Uterus (tissue), 3 donors: ENCODE measurements at regions not wholly inside any gene's neighbourhood (a gene's known extent, or its start where the extent isn't known, plus 50 kb on each side); places are given as distances from the start of the nearest gene placed in this dataset.

Experiments
- DNase-seq, 2 donors: peaks; one replicate each; pipeline ENCODE4 v3.0.0-alpha.2; 2019 to 2020
- H3K27ac ChIP-seq, 2 donors: fragments of 200-600 bp; sonication (generic); 1 replicate in 1 of 2; 2 replicates in 1 of 2; pipeline ENCODE4 v1.5.1; 2016 to 2018
- H3K27me3 ChIP-seq, 2 donors: fragments of 200-600 bp; sonication (generic); one replicate each; pipeline ENCODE4 v1.5.1; 2018 to 2019; ENCODE audit warnings: control low read depth in 1 of 2
- H3K36me3 ChIP-seq, 2 donors: fragments of 200-600 bp; sonication (generic); one replicate each; pipeline ENCODE4 v1.5.1; 2019; ENCODE audit warnings: control low read depth in 1 of 2
- H3K4me1 ChIP-seq, 2 donors: fragments of 200-600 bp; sonication (generic); one replicate each; pipeline ENCODE4 v1.5.1; 2018 to 2019; ENCODE audit warnings: control low read depth in 1 of 2
- H3K4me3 ChIP-seq, 2 donors: fragments of 200-600 bp; sonication (generic); 1 replicate in 1 of 2; 2 replicates in 1 of 2; pipeline ENCODE4 v1.5.1; 2018 to 2019; ENCODE audit warnings: mild to moderate bottlenecking in 1 of 2
- H3K9me3 ChIP-seq, 2 donors: fragments of 200-600 bp; sonication (generic); one replicate each; pipeline ENCODE4 v1.5.1; 2019; ENCODE audit warnings: control low read depth in 1 of 2
- CTCF ChIP-seq, 4 experiments: fragments of 200-600 bp in 2 of 4; fragments of 450-650 bp in 2 of 4; sonication (generic) in 2 of 4; IDR thresholded peaks; one replicate each; pipeline ENCODE4 v1.5.1; 2016 to 2019; ENCODE audit warnings: antibody characterized with exemption in 4 of 4, mild to moderate bottlenecking in 2 of 4, moderate library complexity in 1 of 4
- POLR2A ChIP-seq, 2 donors: fragments of 450-650 bp; IDR thresholded peaks; one replicate each; pipeline ENCODE4 v1.6.1; 2016; ENCODE audit warnings: antibody characterized with exemption in 2 of 2, mild to moderate bottlenecking in 1 of 2, moderate library complexity in 1 of 2
- intact Hi-C: fragments of 100-400 bp; cut with DNase I; formaldehyde crosslinking; loops from one replicate; pipeline ENCODE4 v1.15.1; 2023; ENCODE audit warnings: low total_unique reads
- donor health status: DM: yes; HTN: yes; CAD: no.

GRCh38 chr14:89614009-89614691 is 197.1 kb upstream of the FOXN3 start:
- no peak overlapping the region for H3K27ac ChIP-seq
- no peak overlapping the region for H3K4me3 ChIP-seq
- DNase-seq: no peak
- intact Hi-C loops: loop anchor here (10.0 kb wide), 1 partner anchor 179 kb away; no protein-coding TSS in a partner anchor
- no peaks in the 10 kb centered on the region for H3K9me3 ChIP-seq
- H3K36me3 ChIP-seq: no peaks in the 10 kb centered on the region
- no peaks in the 10 kb centered on the region for H3K4me1 ChIP-seq
- TF ChIP-seq POLR2A (IDR thresholded peaks at IDR 0.05) (no peak), CTCF (IDR thresholded peaks at IDR 0.05) (no peak)
- no peaks in the 10 kb centered on the region for H3K27me3 ChIP-seq

- Histone ChIP-seq H3K36me3 (no peaks in the 10 kb centered on the region), H3K4me1 (no peaks in the 10 kb centered on the region), H3K27ac (no peak overlapping the region), H3K27me3 (no peaks in the 10 kb centered on the region), H3K4me3 (no peak overlapping the region), H3K9me3 (no peaks in the 10 kb centered on the region)
- intact Hi-C loops: loop anchor here (10.0 kb wide), 1 partner anchor 179 kb away; no protein-coding TSS in a partner anchor
- no peak for DNase-seq
- TF ChIP-seq POLR2A (IDR thresholded peaks at IDR 0.05) (no peak), CTCF (IDR thresholded peaks at IDR 0.05) (no peak)
Observed at GRCh38 chr14:89613260-89614008, 196.4 kb upstream of the FOXN3 start.

DNA sequence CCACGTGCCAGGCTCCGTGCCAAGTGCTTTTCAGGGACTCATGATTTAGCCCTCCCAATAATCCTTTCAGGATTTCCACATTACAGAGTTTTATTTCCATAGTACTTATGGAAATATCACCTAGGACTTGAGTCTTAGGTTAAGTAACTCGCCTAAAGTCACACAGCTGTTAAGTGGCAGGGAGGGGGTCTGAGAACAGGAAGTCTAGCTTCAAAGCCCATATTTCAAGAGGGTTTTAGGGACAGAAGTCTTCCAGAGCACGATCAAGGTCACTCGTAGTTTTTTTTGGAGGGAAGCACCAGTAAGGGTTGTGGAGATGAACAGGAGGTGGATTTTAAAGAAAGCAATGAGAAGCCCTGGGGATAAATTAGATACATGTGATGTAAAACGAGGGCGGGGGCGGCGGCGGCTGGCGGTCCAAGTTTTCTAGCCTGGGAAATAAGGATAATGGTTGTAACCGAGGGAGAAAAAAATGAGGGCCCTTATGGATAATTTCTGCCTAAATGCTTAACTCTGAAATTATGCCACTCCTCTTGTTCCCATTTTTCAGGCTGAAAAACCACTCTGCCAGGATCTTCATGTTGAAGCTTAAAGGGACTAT is 192.6 kb upstream of the FOXN3 start:
- no peak overlapping the region for H3K27ac ChIP-seq
- H3K36me3 ChIP-seq: no peaks in the 10 kb centered on the region
- no peak for TF ChIP-seq POLR2A (IDR thresholded peaks at IDR 0.05)
- no peak for TF ChIP-seq CTCF (IDR thresholded peaks at IDR 0.05)
- no peak overlapping the region for H3K4me3 ChIP-seq
- intact Hi-C loops: loop anchor here (10.0 kb wide), 1 partner anchor 175 kb away; no protein-coding TSS in a partner anchor
- DNase-seq: no peak
- H3K4me1 ChIP-seq: no peaks in the 10 kb centered on the region
- H3K27me3 ChIP-seq: no peaks in the 10 kb centered on the region
- peaks cover 0 to 8% of the 10 kb centered on the region in 2 donors for H3K9me3 ChIP-seq

- intact Hi-C loops: no loop called here
- no peak overlapping the region for H3K27ac ChIP-seq
- no peak overlapping the region for H3K4me3 ChIP-seq
- peaks cover 0 to 8% of the 10 kb centered on the region in 2 donors for H3K9me3 ChIP-seq
- H3K27me3 ChIP-seq: no peaks in the 10 kb centered on the region
- no peaks in the 10 kb centered on the region for H3K36me3 ChIP-seq
- DNase-seq: no peak
- TF ChIP-seq CTCF (IDR thresholded peaks at IDR 0.05) (no peak), POLR2A (IDR thresholded peaks at IDR 0.05) (no peak)
- no peaks in the 10 kb centered on the region for H3K4me1 ChIP-seq
Observed at GRCh38 chr14:89607453-89607852, 190.4 kb upstream of the FOXN3 start.
